Stimulated activated CD4-positive, alpha-beta T cell treated with anti-CD3 and anti-CD28 coated beads, Interleukin-15, amount 100 ng/mL, for 48 hours (primary cell): ENCODE measurements at regions not wholly inside any gene's neighbourhood (a gene's known extent, or its start where the extent isn't known, plus 50 kb on each side); places are given as distances from the start of the nearest gene placed in this dataset.
"Not testable (repeated sequence)": the region's sequence is repeated elsewhere in the genome, so short reads cannot be mapped to it uniquely, and the experiment has no call there.

Experiments
- DNase-seq, 2 donors: peaks; one replicate each; pipeline ENCODE4 v3.0.0-alpha.2; 2020; ENCODE audit warnings: low read depth in 2 of 2

GRCh38 chr13:50485979-50486935, 357.2 kb downstream of the DLEU7 start:
- DNase-seq: no peak

DNA sequence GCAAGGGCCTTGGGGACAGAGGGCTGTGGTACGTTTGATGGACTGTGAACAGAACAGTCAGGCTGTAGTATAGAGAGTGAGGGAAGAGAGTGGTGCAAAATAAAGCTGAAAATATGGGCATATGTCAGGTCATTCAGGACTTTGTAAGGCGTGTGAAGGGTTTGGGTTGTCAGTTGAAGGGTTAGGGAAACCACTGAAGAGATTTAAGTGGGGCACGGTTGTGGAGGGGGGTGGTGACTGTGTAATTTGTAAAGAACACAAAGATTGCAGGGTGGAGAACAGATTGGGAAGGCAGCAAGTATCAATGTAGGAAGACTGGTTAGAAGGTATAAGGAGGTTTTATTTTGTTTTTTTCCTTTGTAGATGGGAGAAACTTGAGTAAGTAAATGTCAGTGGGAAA, 349.8 kb downstream of the DLEU7 start:
- DNase-seq: no peak

DNA sequence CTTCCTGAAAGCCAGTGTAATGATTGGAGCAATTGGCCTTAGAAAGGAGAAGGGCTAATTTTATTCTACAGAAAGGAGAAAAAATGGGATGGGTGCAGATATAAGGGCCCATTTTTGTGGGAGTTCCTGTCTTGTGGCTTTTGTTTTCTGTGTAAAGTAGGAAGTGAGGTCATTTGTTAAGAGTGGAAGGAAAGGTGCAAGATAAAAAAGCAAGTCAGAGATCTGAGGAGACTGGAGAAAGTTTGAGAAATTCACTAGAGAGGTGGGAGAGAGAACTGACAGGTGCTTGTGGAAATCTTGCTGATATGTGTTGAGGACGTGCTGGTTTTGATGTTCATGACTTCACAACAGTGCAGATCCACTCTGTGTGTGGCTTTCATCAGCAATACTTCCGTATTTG, 349.4 kb downstream of the DLEU7 start:
- no peak for DNase-seq

GRCh38 chr13:50503212-50503611, 340.3 kb downstream of the DLEU7 start:
- DNase-seq: not testable (repeated sequence)

DNA sequence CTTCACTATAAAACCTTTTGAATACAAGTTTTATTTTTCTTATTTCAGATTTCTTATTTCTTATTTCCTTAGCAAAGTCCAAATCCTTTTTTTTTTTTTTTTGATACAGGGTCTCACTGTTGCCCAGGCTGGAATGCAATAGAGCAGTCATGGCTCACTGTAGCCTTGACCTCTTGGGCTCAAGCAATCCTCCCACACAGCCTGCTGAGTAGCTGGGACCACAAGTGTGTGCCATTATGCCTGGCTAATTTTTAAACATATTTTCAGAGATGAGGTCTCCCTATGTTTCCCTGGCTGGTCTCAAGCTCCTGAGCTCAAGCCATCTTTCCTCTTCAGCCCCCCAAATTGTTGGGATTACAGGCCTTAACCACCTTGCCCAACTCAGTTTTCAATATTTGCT, 334.3 kb downstream of the DLEU7 start:
- DNase-seq: no peak

DNA sequence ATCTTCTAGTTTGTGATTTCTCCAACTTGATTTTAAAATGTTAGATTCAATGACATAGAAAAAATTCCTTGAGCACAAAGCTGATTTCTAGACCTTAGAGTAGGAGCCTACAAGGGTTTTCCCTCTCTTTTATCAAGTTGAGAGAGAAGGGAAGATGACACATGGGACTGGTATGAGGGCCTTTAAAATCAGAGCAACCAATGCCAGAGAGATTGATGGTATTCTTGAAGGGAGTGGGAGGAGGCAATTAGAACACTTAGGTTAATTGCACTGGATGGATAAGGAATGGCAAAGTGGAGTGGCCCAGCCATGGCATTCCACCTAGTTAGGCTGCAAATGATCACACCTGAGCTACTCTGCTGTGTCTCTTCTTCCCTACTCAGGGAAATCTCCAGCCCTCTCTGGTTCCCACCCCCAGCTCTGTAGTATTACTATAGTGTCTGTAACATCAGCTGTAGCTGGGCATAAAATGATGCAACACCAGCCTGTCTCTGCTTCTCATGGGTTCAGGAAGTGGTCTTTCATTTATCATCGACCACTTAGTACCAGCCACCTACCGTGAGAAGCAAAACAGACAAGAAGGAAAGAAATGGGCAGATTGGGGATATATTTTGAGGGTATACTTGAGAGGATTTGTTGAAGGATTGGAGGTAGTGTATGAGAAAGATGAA, 333.6 kb downstream of the DLEU7 start:
- no peak for DNase-seq

GRCh38 chr13:50510885-50511545, 332.5 kb downstream of the DLEU7 start:
- not testable (repeated sequence) for DNase-seq

DNA sequence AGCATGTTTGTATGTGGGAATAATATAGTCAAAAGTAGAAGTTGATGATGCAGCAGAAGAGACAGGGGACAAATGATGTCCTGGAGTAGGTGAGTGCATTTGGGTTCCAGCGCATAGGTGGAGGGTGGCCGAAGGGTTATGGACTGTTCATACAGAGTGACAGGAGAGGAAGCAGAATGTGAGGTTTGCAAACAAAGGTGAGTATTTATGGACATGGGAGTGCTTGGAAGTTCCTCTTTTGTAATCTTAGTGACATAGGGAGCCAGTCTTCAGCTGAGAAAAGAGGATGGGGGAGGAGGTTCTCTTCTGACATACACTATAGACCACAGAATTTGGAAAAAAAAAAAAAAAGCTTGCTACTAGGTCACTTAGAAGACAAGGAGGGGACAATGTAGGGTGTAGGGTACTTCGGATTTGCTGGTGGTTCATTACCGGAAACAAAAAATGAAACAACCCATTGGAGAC, 331.6 kb downstream of the DLEU7 start:
- no peak for DNase-seq

DNA sequence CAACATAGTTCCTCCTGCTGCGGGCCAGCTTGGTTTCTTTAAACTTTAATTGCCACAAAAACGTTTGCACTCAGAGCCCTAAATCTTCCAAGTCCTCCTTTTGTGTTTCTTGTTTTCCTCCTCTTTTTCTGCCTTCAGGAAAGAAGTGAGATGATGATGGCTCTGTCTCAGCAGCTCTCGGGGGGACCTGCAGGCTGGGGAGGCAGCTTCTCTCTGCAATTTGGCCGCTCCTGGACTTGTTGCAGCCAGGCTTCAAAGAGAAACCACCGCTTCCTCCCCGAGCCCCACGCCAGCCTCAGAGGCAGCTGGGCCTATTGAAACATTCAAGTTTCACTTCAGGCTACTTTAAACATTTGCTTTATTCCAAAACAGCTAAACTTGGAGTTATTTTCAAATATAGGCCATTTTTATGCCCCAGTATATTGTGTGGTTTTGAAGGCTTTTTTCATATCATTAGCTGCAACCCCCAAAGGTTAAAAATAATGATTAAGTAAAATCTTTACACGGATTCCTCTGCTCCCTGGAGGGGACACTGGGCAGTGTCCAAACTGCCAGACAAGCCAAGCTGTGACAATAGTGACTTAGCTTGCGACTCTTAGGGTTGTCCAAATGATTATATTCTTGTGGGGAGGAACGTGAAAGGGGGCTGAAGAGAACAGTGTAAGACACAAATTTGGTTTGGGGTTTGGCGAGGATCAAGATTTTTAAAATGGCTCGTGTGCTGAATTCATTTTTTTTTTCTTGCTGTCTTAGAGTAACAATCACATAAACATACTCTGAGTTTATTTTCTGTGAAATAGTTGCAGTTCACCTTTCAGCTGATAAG, 330.8 kb downstream of the DLEU7 start:
- DNase-seq: no peak

GRCh38 chr13:50513300-50513877, 330.1 kb downstream of the DLEU7 start:
- DNase-seq: no peak

GRCh38 chr13:50514249-50514648, 329.2 kb downstream of the DLEU7 start:
- no peak for DNase-seq

- no peak for DNase-seq
Measured at GRCh38 chr13:50518131-50518530, 325.4 kb downstream of the DLEU7 start.

- DNase-seq: no peak
Measured at GRCh38 chr13:50518781-50519201, 324.7 kb downstream of the DLEU7 start.

DNA sequence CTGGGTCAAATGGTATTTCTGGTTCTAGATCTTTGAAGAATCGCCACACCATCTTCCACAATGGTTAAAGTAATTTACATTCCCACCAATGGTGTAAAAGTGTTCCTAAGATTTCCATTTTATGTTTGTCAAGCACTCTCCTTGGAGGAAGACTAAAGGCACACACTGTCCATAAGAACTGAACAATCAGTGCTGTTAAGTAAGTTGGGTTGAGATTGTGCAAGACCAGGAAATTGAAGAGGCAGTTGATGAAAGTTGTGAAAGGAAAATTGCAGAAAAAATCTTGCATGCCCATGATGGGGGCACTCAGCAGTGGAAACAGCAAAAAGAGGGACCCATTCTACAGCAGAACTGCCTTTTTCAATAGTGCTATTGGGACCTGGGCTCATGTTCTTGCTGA, 323.6 kb downstream of the DLEU7 start:
- no peak for DNase-seq

DNA sequence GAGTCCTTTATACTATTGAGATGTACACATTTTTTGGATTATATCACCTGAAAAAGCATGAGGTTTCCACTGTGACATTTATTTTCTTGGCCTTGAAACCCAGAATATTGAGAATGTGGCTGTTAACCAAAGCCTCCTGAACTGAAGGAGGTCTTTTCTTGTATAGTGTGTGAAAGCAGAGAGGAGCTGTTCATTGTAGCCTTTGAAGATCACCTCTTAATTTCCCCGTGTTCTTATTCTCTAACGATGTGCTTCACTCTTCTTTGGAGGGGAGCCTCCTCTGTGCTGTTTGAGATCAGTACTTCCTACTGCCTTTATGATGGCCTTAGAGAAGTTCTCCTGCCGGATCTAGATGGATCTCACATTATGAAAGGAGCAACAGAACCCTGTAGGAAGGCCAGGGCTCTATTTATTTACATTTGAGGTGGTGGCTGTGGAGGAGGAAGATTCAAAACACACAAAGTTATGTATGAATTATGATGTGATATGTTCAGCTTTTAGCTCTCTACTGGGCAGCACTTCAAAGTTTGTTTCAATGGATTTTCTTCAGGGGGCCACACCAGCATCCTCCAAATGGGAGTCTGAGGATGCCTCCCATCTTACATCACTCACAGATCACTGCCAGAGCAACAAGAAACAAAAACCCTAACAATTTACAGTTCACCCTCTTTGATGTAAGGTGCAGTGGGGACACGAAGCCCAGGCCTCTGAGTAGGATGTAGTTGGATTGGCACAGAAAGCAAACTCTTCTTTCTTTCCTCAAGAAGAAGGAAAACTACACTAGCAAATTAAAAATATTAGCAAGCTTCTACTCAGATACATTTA, 322.3 kb downstream of the DLEU7 start:
- no peak for DNase-seq

GRCh38 chr13:50521831-50522149, 321.7 kb downstream of the DLEU7 start:
- no peak for DNase-seq

DNA sequence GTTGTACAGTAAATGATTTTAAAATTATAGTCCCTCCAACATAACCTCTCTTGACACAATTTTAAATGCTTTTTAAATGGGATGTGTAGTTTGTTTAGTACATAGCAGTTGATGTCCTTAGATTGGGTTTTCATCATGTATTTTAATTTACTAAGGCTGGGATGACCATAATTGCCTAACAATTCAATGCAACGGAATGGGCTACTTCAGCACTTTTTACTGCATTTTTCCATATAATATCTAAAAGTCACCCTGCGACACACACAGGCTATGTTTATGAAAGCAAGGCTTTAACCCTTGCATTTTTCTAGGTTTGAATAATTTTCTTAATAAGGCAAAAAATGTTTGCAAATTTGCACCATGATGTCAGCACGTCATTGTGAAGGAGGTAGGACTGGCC, 321.0 kb downstream of the DLEU7 start:
- no peak for DNase-seq

GRCh38 chr13:50523307-50523706, 320.2 kb downstream of the DLEU7 start:
- no peak for DNase-seq

- DNase-seq: no peak
Measured at GRCh38 chr13:50524560-50524959, 318.9 kb downstream of the DLEU7 start.

DNA sequence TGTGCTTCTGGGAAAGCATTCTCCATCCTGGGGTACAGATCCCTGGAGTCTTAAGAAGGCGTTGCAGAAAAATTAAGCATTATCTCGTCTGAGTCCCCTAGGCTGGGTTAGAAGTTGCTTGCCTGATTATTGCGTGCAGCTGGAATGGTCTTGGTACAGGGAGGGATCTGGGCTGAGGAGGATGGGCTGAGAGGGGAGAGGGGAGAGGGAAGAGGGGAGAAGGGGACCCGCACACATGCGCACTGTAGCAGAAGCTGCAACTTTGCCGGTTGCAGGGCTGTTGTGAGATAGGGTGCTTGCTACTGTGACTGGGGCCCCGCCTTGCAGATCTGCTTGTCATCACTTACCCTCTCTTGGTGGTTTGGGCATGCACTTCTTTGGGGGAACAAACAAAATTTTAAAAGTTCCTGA, 316.8 kb downstream of the DLEU7 start:
- DNase-seq: no peak
